GM19455 (cell line): ENCODE measurements at regions not wholly inside any gene's neighbourhood (a gene's known extent, or its start where the extent isn't known, plus 50 kb on each side); places are given as distances from the start of the nearest gene placed in this dataset.

Experiments used
- ATAC-seq: cut with Tn5 transposase; IDR thresholded peaks from one replicate; pipeline ENCODE4 v1.9.1; 2021; ENCODE audit not compliant: unreplicated experiment

- ATAC-seq = no peak
Measured at GRCh38 chr5:9861666-9862256, 231.6 kb upstream of the TAS2R1 start.

GRCh38 chr5:9859808-9860207 is 229.7 kb upstream of the TAS2R1 start:
- no peak for ATAC-seq

- ATAC-seq = no peak
Measured at GRCh38 chr5:9858043-9858442, 227.9 kb upstream of the TAS2R1 start.

- ATAC-seq = no peak
Measured at GRCh38 chr5:9853309-9853708, 223.2 kb upstream of the TAS2R1 start.

GRCh38 chr5:9852671-9853070 is 222.5 kb upstream of the TAS2R1 start:
- ATAC-seq = no peak

- no peak for ATAC-seq
Measured at GRCh38 chr5:9851458-9851857, 221.3 kb upstream of the TAS2R1 start.

- no peak for ATAC-seq
Measured at GRCh38 chr5:9850456-9850855, 220.3 kb upstream of the TAS2R1 start.

GRCh38 chr5:9847631-9848030 is 217.5 kb upstream of the TAS2R1 start:
- ATAC-seq = no peak

- ATAC-seq = no peak
Measured at GRCh38 chr5:9845185-9845584, 215.0 kb upstream of the TAS2R1 start.

GRCh38 chr5:9841516-9842170 is 211.5 kb upstream of the TAS2R1 start:
- no peak for ATAC-seq

- no peak for ATAC-seq
Measured at GRCh38 chr5:9838916-9839315, 208.8 kb upstream of the TAS2R1 start.

- ATAC-seq = no peak
Measured at GRCh38 chr5:9834871-9835770, 205.0 kb upstream of the TAS2R1 start.

GRCh38 chr5:9833871-9834270 is 203.7 kb upstream of the TAS2R1 start:
- no peak for ATAC-seq

GRCh38 chr5:9832921-9833320 is 202.8 kb upstream of the TAS2R1 start:
- no peak for ATAC-seq

GRCh38 chr5:9831823-9832222 is 201.7 kb upstream of the TAS2R1 start:
- ATAC-seq = no peak

- ATAC-seq = no peak
Measured at GRCh38 chr5:9830184-9830583, 200.0 kb upstream of the TAS2R1 start.

GRCh38 chr5:9829621-9830020 is 199.5 kb upstream of the TAS2R1 start:
- no peak for ATAC-seq

- ATAC-seq = no peak
Measured at GRCh38 chr5:9820691-9821449, 190.7 kb upstream of the TAS2R1 start.

- no peak for ATAC-seq
Measured at GRCh38 chr5:9818340-9818845, 188.2 kb upstream of the TAS2R1 start.

- ATAC-seq = no peak
Measured at GRCh38 chr5:9817819-9818218, 187.7 kb upstream of the TAS2R1 start.

- ATAC-seq = no peak
Measured at GRCh38 chr5:9815051-9815450, 184.9 kb upstream of the TAS2R1 start.
